Type B pancreatic cell (in vitro differentiated cells): ENCODE measurements at regions not wholly inside any gene's neighbourhood (a gene's known extent, or its start where the extent isn't known, plus 50 kb on each side); places are given as distances from the start of the nearest gene placed in this dataset.

Experiments used
- DNase-seq: peaks from one replicate; pipeline ENCODE4 v3.0.0; 2021; ENCODE audit warnings: mixed read lengths; ENCODE audit not compliant: unreplicated experiment; ENCODE audit errors: extremely low spot score
- H3K27ac Mint-ChIP-seq: 2 replicates; pipeline ENCODE4 v1.8.0; 2021; ENCODE audit warnings: mild to moderate bottlenecking, mixed read lengths
- H3K27me3 Mint-ChIP-seq: 2 replicates; pipeline ENCODE4 v1.8.0; 2021; ENCODE audit warnings: mixed read lengths
- H3K36me3 Mint-ChIP-seq: 2 replicates; pipeline ENCODE4 v1.8.0; 2021; ENCODE audit warnings: mixed read lengths
- H3K4me1 Mint-ChIP-seq: one replicate; pipeline ENCODE4 v1.8.0; 2021; ENCODE audit warnings: mixed read lengths; ENCODE audit not compliant: unreplicated experiment
- H3K4me3 Mint-ChIP-seq: 2 replicates; pipeline ENCODE4 v1.8.0; 2021; ENCODE audit warnings: mild to moderate bottlenecking, mixed read lengths
- H3K9me3 Mint-ChIP-seq: 2 replicates; pipeline ENCODE4 v1.8.0; 2021; ENCODE audit warnings: mixed read lengths
- TF ChIP-seq, protein P1 (sequence below): fragments of 200-600 bp; sonication (generic); conservative IDR thresholded peaks from 2 replicates; pipeline ENCODE4 v1.5.0; 2021; ENCODE audit warnings: antibody characterized with exemption, mild to moderate bottlenecking

DNA sequence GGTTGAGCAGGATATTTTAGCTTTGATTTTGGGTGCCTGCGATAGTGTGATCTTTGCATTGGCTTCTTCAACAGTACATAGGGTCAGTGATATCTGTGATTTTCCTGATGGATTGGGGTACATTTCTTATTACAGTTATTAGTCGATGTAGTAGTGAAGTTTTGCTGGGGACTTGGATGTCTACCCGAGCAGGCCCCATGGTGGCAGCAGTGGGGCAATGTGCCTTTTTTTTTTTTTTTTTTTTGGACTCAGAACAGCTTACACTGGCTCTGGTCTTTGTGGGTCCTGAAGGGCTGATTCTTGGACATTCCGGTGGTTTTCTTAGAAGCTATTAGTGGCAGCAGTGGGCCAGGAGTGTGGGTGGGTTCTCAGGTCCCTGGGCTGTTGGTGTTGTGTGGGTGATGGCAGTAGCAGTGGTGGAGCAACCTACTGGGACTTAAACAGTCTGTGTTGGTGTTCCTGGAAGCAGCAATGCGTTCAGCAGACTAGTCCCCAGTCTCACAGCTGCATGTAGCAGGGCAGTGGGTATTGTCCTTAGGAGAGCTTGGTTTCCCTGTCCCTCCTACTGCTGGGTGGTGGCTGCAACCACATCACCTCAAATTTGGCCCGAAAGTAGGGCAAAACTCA lies 53.7 kb upstream of the SLC4A10 start:
- no peak overlapping the region for H3K4me3 Mint-ChIP-seq
- no peaks in the 10 kb centered on the region for H3K9me3 Mint-ChIP-seq
- H3K4me1 Mint-ChIP-seq: no peaks in the 10 kb centered on the region
- no peak for DNase-seq
- no peak overlapping the region for H3K27ac Mint-ChIP-seq
- TF ChIP-seq, protein P1, sequence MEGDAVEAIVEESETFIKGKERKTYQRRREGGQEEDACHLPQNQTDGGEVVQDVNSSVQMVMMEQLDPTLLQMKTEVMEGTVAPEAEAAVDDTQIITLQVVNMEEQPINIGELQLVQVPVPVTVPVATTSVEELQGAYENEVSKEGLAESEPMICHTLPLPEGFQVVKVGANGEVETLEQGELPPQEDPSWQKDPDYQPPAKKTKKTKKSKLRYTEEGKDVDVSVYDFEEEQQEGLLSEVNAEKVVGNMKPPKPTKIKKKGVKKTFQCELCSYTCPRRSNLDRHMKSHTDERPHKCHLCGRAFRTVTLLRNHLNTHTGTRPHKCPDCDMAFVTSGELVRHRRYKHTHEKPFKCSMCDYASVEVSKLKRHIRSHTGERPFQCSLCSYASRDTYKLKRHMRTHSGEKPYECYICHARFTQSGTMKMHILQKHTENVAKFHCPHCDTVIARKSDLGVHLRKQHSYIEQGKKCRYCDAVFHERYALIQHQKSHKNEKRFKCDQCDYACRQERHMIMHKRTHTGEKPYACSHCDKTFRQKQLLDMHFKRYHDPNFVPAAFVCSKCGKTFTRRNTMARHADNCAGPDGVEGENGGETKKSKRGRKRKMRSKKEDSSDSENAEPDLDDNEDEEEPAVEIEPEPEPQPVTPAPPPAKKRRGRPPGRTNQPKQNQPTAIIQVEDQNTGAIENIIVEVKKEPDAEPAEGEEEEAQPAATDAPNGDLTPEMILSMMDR: peak; percentile 32
- H3K27me3 Mint-ChIP-seq: peaks cover 6% of the 10 kb centered on the region
- H3K36me3 Mint-ChIP-seq: no peaks in the 10 kb centered on the region

DNA sequence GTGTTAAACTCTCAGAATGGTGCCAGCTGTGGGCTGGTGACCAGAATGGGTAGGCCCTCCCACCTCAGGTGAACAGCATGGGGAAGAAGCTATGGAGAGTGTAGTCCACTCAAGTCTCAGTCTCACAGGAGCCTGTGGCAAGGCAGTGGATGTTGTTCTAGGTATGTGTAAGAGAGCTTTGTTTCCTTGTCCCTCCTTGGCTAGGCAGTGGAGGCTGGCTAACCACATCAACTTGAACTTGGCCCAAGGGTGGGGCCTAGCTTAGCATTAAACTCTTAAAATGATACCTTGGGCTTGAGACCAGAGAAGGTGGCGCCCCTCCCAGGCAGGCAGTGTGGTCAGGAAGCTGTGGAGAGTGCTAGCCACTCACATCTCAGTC lies 53.2 kb upstream of the SLC4A10 start:
- TF ChIP-seq, protein P1: no peak
- H3K4me3 Mint-ChIP-seq: no peak overlapping the region
- no peaks in the 10 kb centered on the region for H3K36me3 Mint-ChIP-seq
- H3K27ac Mint-ChIP-seq: no peak overlapping the region
- H3K9me3 Mint-ChIP-seq: no peaks in the 10 kb centered on the region
- no peaks in the 10 kb centered on the region for H3K4me1 Mint-ChIP-seq
- DNase-seq: no peak
- peaks cover 6% of the 10 kb centered on the region for H3K27me3 Mint-ChIP-seq
